GM21390 (cell line): ENCODE measurements at regions not wholly inside any gene's neighbourhood (a gene's known extent, or its start where the extent isn't known, plus 50 kb on each side); places are given as distances from the start of the nearest gene placed in this dataset.

Experiments used
- ATAC-seq: cut with Tn5 transposase; IDR thresholded peaks from one replicate; pipeline ENCODE4 v1.9.1; 2021; ENCODE audit not compliant: unreplicated experiment

- ATAC-seq: no peak
Measured at GRCh38 chr6:33967966-33968724, 164.3 kb upstream of the MLN start.

DNA sequence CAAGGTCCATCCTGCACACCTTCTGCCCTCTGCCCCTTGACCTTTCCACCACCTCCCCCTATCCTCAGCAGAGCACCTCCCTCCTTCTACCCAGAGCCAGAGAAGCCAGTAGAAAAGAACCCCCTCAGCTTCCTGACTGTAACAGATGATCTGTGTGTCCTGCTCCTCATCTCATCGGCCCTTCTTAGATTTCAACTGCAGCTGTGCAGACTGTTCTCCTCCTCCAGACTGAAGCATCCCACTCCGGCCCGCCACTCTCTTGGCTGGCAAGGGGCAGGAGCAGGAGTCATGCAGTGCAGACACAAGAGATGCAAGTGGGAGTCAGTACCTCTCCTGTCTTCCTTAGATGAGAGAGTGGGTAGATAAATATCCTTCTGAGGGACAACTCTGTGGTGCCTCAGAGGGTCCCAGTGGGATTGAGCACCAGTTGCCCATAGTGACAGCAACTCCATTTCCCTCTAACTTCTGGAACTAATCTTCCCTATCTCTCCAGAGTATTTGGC, 163.5 kb upstream of the MLN start:
- no peak for ATAC-seq

DNA sequence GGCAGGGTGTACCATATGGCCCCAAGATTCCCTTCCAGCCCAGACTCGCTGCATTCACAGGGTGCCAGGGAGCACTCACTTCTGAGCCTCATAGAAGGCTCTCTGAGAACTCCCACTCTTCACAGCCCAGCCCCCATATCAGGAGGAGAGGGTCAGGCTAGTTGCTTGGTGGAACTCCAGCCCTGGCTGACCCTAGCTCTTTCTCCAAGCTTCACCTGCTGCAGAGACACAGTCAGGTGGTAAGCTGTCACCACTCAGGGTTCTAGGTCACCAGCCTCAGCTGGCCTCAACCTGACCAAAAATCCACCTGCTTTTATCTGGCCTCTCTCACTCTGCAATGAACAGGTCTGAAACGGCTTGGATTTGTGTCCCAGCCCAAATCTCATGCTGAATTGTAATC, 162.7 kb upstream of the MLN start:
- ATAC-seq: no peak

DNA sequence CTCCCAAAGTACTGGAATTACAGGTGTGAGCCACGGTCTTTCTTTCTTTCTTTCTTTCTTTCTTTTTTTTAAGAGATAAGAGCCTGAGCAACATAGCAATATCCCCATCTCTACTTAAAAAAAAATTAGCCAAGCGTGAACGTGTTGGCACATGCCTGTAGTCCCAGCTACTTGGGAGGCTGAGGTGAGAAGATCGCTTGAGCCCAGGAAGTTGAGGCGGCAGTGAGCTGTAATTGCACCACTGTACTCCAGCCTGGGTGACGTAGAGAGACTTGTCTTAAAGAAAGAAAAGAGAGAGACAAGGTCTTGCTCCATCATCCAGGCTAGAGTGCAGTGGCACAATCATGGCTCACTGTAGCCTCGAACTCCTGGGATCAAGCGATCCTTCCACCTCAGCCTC, 162.0 kb upstream of the MLN start:
- no peak for ATAC-seq

DNA sequence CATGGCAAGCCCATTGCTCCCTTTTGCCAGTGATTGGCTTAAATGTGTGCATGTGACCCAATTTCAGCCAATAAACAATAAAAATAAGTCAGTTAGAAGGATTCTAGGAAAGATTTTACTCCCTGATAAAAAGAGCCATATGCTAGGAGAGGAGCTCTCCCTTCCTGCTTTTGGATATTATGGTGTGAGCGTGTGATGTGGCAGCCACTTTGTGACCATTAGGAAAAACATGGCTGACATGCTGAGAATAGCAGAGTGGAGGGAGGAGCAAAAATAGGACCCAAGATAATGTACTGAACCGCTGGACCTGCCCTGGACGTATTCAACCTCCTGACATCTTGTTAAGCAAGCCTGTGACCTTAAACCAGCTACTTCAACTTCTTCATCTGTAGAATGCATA, 160.6 kb upstream of the MLN start:
- ATAC-seq: no peak

DNA sequence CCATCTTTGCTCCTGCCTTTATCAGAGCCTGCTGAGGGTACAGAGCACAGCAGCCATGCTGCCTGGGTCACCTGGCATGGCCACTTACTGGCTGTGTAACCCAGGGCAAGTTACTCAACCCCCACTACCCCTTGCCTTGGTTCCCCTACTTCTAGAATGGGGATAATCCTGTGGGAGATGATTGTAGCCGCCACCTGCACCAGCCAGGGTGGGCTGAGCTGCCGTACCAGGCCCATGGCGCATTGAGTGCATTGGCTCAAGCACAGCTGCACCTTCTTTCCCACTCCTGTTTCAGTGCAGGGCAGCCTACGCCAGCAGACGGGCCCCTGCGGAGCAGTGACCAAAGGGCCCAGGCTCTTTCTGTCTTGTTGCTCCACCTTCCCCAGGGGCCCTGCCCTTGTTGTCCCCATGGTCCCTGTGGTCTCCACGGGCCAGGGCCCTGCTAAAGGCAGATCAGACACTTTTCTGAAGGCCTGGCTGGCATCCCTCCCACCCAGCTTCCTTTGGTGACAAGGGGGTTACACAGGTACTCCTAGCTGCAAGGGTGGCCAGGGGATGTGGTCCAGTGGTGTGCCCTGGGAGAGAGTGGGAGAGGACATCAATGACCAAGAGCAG, 159.4 kb upstream of the MLN start:
- no peak for ATAC-seq

DNA sequence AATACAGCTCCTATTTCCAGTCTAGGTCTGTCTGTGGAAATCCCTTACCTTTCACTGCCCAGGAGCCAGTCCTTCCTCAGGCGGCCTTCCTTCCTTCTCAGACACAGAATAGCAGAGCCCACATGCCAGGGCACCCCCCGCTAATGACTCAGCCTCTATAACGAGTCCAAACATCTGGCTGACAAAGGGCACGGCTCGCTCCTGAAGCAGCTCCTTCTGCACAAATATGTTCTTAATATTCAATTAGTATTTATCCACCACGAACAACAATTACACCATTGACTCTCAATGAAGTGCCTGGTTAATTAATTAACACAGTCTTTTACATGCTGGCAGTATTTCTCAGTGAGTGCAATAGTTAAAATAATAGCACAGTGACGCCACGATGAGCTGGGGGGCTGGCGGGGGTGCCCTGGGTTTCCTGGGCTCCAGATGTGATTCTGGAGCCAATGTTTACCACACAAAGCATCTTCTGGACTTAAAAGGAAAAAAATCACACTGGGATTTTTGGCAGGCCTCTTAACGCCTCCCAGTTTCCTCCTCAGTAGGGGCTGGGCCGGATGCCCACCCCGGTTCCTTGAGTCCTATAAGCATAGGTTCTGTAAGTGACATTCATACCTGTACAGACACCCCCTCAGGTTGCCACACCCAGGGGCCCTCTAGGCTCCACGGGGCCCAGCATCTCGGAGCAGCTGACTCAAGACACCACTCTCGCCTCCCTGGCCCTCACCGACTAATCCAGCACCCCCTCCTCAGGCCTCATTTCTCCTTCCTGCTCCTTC, 158.6 kb upstream of the MLN start:
- no peak for ATAC-seq

DNA sequence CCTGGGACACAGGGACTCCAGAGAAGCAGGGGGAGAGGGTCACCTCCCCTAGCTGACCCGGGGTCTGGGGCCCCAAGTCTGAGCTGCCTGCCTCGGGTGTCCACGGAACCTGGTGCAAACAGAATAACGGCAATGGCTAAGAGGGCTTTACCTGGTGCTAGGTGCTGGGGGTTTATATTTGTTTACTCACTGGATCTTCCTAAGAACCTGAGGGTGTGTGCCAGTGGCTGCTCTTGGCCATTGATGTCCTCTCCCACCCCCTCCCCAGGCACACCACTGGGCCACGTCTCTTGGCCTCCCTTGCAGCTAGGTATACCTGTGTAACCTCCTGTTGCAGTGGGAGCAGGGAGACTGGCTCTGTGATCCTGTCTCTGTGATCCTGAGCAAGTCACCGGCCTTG, 157.9 kb upstream of the MLN start:
- ATAC-seq: no peak

GRCh38 chr6:33960345-33961313, 156.8 kb upstream of the MLN start:
- ATAC-seq: no peak

DNA sequence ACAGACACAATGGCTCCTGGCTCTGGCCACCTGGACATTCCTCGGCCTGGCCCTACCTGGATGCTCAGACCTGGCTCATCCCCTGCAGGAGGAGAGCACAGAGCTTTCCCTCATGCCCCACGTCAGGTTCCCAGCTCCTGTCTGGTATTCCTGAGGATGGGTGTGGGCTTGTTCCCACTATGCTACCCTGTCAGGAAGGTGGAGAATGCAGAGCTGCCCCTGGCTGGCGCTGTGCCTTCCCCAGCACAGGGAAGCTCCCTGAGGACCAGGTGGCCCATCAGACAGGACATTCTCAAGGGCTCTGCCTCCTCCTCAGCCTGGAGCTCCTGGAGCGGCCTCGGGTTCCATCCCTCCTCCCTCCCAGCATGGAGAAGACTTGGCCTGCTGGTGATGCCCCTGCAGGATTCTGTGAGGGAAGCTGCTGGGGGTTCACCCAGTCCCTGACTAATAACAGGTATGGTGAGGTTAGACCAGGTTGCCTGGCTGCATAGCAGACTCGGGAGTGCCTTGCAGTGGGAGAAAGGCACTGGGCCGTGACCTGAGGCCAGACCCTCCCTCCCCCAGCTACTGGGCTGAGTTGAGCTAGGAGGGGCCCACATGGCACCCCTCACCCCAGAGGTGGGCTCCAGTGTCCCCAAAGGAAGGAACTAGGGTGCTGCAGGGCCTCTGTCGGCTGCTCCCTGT, 156.0 kb upstream of the MLN start:
- no peak for ATAC-seq

DNA sequence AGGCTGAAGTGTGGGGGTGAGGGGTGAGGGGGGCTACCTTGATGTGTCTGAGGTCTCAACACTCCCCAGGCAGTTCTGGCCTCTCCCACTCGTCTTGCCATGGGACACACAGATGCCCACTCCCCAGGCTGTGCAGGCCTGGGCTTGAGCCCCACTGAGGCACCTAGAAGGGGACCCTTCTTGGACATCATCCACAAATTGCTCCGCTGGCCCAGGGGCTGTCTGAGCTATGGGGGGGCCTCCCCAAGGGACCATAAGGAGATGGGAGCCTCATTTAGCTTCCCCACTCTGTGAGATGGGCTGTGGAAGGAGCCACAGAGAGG, 155.5 kb upstream of the MLN start:
- ATAC-seq: no peak

DNA sequence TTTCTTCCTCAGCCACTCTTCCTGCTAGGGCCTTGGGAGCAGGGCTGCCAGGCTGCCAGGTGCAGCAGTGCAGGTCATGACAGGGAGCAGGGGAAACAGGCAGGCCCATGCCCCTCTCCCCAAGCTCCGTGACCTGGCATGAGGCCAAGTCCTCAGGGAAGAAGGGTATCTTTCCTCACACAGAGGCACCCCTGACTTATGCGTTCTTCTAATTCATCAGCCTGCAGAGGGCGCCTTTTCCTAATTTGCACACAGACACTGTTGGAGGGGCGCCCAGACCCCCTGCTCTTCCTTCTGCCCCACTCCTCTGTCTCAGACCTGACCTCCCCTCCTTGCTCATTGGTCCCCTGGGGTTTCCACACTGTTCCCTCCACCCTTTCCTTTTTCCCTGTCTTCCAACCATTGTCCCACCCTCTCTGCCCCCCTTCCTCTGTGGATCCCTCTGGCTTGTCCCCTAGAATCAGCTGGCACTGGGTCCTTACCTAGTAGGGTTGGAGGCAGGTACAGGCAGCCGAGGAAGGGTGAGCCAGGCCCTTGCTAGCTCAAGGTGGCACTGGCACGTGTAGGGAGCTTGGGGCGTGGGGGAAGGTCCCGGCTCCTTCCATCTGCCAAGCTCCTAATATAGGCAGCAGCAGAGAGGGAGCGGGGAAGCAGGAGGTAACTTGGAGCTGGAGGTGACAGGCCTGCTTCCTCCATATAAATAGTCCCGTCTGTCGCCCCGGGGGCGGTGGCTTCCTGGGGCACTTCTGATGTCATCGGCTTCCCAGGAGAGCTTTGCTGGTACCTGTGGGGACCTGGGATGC, 154.9 kb upstream of the MLN start:
- no peak for ATAC-seq

DNA sequence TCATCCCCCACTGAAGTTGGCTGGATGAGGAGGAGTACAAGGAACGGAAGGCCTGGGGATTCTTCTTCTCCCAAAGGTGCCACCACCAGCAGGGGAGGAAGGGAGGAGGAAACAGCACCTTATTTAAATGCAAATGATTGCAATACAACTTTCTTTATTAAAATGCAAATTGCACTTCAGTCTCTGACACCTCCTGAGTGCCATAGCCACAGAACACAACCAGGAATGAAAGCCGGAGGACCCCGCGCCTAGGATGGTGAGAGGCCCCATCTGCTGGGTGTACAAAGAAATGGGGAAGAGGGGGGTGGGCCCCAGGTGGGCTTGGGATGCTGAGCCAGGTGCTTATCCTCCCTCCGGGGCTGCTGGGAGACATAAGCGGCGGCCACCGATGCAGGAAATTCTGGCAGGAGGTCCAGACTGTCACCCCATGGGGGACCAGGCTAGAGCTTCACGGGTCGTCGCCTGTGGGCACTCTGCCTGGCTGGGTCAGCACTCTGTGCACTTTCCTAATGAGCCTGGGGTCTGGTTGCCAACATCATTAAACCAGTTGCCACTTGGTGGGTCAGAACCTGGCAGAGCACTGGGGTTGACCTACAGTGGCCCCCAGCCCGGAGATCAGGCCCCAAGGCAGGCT, 154.2 kb upstream of the MLN start:
- no peak for ATAC-seq

- no peak for ATAC-seq
Measured at GRCh38 chr6:33957131-33957891, 153.5 kb upstream of the MLN start.

DNA sequence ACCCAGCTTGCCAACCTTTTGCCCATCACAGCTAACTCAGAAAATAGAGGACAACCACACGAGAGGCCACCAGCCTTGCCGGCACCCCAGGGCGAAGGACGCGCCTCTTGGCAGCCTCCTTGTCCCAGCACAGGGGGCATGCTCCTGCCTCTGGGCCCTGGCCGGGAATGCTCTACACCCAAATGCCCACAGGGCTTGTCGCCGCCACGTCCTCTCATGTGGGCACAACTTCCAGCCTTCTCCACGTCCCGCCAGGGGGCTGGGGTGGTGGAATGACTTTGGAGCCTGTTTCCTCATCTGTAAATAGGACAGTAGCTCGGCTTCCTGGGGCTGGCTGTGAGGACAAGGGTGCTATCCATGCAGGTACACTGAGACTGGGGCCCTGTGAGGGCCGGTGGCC, 152.4 kb upstream of the MLN start:
- no peak for ATAC-seq

DNA sequence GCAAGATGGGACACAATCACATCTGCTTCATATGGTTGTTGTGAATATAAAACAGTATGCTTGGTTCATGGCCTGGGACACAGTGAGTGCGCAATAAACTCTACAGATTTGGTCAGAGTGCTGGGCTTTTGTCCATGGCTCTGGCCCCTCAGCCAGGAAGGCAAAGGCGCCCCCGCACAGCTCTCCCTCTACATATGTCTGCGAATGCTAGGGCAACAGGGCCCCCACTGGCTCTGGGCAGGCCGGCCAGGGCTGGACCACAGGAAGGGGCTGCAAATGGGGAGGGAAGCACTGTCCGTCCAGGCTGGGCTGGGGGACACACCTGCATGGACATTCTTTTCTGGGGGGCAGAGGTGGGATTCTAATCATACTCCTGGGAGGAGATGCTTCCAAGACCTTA, 151.8 kb upstream of the MLN start:
- ATAC-seq: no peak

DNA sequence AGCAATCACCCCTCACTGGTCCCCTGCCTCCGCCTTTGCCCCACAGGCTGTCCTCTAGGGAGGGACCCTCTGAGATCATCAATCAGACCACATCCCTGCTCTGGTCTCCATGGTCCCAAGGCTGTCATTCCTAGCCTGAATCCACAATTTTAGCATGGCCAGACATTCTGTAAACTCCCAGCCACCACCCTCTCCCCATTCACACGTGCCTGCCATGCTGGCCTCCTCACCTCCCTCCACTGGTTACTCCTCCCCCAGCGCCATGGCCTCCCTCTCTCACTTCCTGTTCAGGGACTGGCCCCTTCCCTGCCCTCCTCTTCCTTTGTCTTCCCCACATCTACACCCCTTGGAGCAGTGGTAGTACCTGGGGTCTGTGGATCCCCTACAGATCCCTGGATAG, 150.7 kb upstream of the MLN start:
- no peak for ATAC-seq

GRCh38 chr6:33953171-33953570, 149.4 kb upstream of the MLN start:
- no peak for ATAC-seq
